ENCODE measurements at regions not wholly inside any gene's neighbourhood (a gene's known extent, or its start where the extent isn't known, plus 50 kb on each side); places are given as distances from the start of the nearest gene placed in this dataset.

DNA sequence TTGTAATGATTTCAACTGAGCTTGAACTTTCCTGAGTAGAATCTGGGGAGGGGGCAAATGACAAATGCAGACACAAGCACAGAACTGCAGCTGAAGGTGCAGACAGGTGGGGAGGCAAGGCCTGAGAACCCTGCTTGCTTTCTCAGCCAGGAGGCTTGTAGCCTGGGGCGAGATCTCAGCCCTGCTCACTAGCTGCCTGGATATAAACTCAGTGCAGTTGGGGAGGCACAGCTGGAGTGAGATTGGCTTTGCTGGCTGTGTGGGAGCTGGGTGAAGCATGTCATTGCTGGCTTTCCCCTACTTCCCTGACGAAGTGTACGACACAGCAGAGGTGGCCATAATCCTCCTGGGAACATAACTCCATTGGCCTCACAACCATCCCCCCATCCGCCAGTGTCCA lies 55.5 kb upstream of the NEXMIF start:
- Histone ChIP-seq H3K9ac (ENCODE audit: extremely low read depth, low read length, poor library complexity, severe bottlenecking) (no peak overlapping the region), H3K4me1 (ENCODE audit: control insufficient read depth, insufficient read depth, low read length) (no peaks in the 10 kb centered on the region), H3K36me3 (ENCODE audit: control insufficient read depth, insufficient read depth, low read length) (no peaks in the 10 kb centered on the region), H3K9me3 (ENCODE audit: control insufficient read depth, low read length) (no peaks in the 10 kb centered on the region), H3K27ac (ENCODE audit: low read depth, low read length) (no peak overlapping the region), H3K27me3 (ENCODE audit: control insufficient read depth, insufficient read depth, low read length, poor library complexity, severe bottlenecking) (no peaks in the 10 kb centered on the region), H3K4me3 (ENCODE audit: low read length) (no peak overlapping the region)
- Mint-ChIP-seq H3K4me1 (no peaks in the 10 kb centered on the region), H3K9me3 (peaks cover 69% of the 10 kb centered on the region), H3K36me3 (ENCODE audit: low read depth) (no peaks in the 10 kb centered on the region), H3K27me3 (ENCODE audit: insufficient read depth) (no peaks in the 10 kb centered on the region), H3K4me3 (no peak overlapping the region), H3K27ac (no peak overlapping the region)
- no peak for DNase-seq
- TF ChIP-seq, protein P1, sequence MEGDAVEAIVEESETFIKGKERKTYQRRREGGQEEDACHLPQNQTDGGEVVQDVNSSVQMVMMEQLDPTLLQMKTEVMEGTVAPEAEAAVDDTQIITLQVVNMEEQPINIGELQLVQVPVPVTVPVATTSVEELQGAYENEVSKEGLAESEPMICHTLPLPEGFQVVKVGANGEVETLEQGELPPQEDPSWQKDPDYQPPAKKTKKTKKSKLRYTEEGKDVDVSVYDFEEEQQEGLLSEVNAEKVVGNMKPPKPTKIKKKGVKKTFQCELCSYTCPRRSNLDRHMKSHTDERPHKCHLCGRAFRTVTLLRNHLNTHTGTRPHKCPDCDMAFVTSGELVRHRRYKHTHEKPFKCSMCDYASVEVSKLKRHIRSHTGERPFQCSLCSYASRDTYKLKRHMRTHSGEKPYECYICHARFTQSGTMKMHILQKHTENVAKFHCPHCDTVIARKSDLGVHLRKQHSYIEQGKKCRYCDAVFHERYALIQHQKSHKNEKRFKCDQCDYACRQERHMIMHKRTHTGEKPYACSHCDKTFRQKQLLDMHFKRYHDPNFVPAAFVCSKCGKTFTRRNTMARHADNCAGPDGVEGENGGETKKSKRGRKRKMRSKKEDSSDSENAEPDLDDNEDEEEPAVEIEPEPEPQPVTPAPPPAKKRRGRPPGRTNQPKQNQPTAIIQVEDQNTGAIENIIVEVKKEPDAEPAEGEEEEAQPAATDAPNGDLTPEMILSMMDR (conservative IDR thresholded peaks at IDR 0.05): no peak
- WGBS, 2 experiments (ENCODE audit: insufficient coverage in 1 of 2, insufficient read length in 1 of 2): 86% methylated on average over 4 of the region's 4 CpGs; no CpG with 5 or more reads in 1 of the 2 experiments
